ENCODE measurements at regions not wholly inside any gene's neighbourhood (a gene's known extent, or its start where the extent isn't known, plus 50 kb on each side); places are given as distances from the start of the nearest gene placed in this dataset.

GRCh38 chr2:118766871-118767270 lies 80.6 kb downstream of the EN1 start:
- Histone ChIP-seq H3K27me3 (ENCODE audit: insufficient read depth, low read depth, low read length) (peaks cover 29% of the 10 kb centered on the region), H3K4me3 (ENCODE audit: low read length) (no peak overlapping the region), H3K9ac (ENCODE audit: low read length) (no peak overlapping the region), H3K36me3 (ENCODE audit: insufficient read depth, low read length) (no peaks in the 10 kb centered on the region), H3K27ac (ENCODE audit: low read length) (no peak overlapping the region), H3K79me2 (replicated peaks; ENCODE audit: insufficient read depth, low read length) (no peaks in the 10 kb centered on the region), H2AFZ (ENCODE audit: low read depth, low read length) (no peak overlapping the region), H3K9me3 (ENCODE audit: low read length) (no peaks in the 10 kb centered on the region), H4K20me1 (ENCODE audit: insufficient read depth) (no peaks in the 10 kb centered on the region), H3K9me2 (ENCODE audit: insufficient read depth, low read length) (no peaks in the 10 kb centered on the region), H3K4me2 (ENCODE audit: low read length) (no peak overlapping the region), H3F3A (ENCODE audit: insufficient read depth, low read length, poor library complexity, severe bottlenecking) (no peaks in the 10 kb centered on the region)
- TF ChIP-seq RAD21 (conservative IDR thresholded peaks at IDR 0.05) (no peak), MXI1 (conservative IDR thresholded peaks at IDR 0.05; ENCODE audit: poor library complexity, severe bottlenecking) (no peak), POLR2AphosphoS5 (IDR thresholded peaks at IDR 0.05) (no peak), EZH2 (IDR thresholded peaks at IDR 0.05; ENCODE audit: borderline replicate concordance, insufficient read depth, low read length, poor library complexity, severe bottlenecking) (no peak), TAF1 (IDR thresholded peaks at IDR 0.05; ENCODE audit: low read depth) (no peak), EP300 (conservative IDR thresholded peaks at IDR 0.05; ENCODE audit: poor library complexity, severe bottlenecking) (no peak), SMC3 (conservative IDR thresholded peaks at IDR 0.05; ENCODE audit: poor library complexity) (no peak)
- TF ChIP-seq, protein P1, sequence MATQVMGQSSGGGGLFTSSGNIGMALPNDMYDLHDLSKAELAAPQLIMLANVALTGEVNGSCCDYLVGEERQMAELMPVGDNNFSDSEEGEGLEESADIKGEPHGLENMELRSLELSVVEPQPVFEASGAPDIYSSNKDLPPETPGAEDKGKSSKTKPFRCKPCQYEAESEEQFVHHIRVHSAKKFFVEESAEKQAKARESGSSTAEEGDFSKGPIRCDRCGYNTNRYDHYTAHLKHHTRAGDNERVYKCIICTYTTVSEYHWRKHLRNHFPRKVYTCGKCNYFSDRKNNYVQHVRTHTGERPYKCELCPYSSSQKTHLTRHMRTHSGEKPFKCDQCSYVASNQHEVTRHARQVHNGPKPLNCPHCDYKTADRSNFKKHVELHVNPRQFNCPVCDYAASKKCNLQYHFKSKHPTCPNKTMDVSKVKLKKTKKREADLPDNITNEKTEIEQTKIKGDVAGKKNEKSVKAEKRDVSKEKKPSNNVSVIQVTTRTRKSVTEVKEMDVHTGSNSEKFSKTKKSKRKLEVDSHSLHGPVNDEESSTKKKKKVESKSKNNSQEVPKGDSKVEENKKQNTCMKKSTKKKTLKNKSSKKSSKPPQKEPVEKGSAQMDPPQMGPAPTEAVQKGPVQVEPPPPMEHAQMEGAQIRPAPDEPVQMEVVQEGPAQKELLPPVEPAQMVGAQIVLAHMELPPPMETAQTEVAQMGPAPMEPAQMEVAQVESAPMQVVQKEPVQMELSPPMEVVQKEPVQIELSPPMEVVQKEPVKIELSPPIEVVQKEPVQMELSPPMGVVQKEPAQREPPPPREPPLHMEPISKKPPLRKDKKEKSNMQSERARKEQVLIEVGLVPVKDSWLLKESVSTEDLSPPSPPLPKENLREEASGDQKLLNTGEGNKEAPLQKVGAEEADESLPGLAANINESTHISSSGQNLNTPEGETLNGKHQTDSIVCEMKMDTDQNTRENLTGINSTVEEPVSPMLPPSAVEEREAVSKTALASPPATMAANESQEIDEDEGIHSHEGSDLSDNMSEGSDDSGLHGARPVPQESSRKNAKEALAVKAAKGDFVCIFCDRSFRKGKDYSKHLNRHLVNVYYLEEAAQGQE (IDR thresholded peaks at IDR 0.05; ENCODE audit: borderline replicate concordance) = no peak
- TF ChIP-seq, protein P2, sequence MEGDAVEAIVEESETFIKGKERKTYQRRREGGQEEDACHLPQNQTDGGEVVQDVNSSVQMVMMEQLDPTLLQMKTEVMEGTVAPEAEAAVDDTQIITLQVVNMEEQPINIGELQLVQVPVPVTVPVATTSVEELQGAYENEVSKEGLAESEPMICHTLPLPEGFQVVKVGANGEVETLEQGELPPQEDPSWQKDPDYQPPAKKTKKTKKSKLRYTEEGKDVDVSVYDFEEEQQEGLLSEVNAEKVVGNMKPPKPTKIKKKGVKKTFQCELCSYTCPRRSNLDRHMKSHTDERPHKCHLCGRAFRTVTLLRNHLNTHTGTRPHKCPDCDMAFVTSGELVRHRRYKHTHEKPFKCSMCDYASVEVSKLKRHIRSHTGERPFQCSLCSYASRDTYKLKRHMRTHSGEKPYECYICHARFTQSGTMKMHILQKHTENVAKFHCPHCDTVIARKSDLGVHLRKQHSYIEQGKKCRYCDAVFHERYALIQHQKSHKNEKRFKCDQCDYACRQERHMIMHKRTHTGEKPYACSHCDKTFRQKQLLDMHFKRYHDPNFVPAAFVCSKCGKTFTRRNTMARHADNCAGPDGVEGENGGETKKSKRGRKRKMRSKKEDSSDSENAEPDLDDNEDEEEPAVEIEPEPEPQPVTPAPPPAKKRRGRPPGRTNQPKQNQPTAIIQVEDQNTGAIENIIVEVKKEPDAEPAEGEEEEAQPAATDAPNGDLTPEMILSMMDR (IDR thresholded peaks at IDR 0.05; ENCODE audit: poor library complexity, severe bottlenecking) = no peak

- Histone ChIP-seq H2AFZ (ENCODE audit: low read depth, low read length) (no peak overlapping the region), H3K4me3 (ENCODE audit: low read length) (no peak overlapping the region), H3F3A (ENCODE audit: insufficient read depth, low read length, poor library complexity, severe bottlenecking) (no peaks in the 10 kb centered on the region), H3K4me2 (ENCODE audit: low read length) (no peak overlapping the region), H4K20me1 (ENCODE audit: insufficient read depth) (no peaks in the 10 kb centered on the region), H3K36me3 (ENCODE audit: insufficient read depth, low read length) (no peaks in the 10 kb centered on the region), H3K79me2 (replicated peaks; ENCODE audit: insufficient read depth, low read length) (no peaks in the 10 kb centered on the region), H3K9me2 (ENCODE audit: insufficient read depth, low read length) (no peaks in the 10 kb centered on the region), H3K27me3 (ENCODE audit: insufficient read depth, low read depth, low read length) (peaks cover 22% of the 10 kb centered on the region), H3K9me3 (ENCODE audit: low read length) (no peaks in the 10 kb centered on the region), H3K27ac (ENCODE audit: low read length) (no peak overlapping the region), H3K9ac (ENCODE audit: low read length) (no peak overlapping the region)
- TF ChIP-seq, protein P2 (IDR thresholded peaks at IDR 0.05; ENCODE audit: poor library complexity, severe bottlenecking) = no peak
- TF ChIP-seq MXI1 (conservative IDR thresholded peaks at IDR 0.05; ENCODE audit: poor library complexity, severe bottlenecking) (no peak), TAF1 (IDR thresholded peaks at IDR 0.05; ENCODE audit: low read depth) (no peak), EP300 (conservative IDR thresholded peaks at IDR 0.05; ENCODE audit: poor library complexity, severe bottlenecking) (no peak), EZH2 (IDR thresholded peaks at IDR 0.05; ENCODE audit: borderline replicate concordance, insufficient read depth, low read length, poor library complexity, severe bottlenecking) (no peak)
- TF ChIP-seq, protein P1 (IDR thresholded peaks at IDR 0.05; ENCODE audit: borderline replicate concordance) = no peak
These were observed 82.6 kb downstream of the EN1 start for GRCh38 chr2:118764855-118765254.
